Skeletal muscle tissue (tissue), 3 donors: ENCODE measurements at regions not wholly inside any gene's neighbourhood (a gene's known extent, or its start where the extent isn't known, plus 50 kb on each side); places are given as distances from the start of the nearest gene placed in this dataset.

Experiments used
- H3K27ac ChIP-seq: one replicate; pipeline ENCODE4 v1.7.0; 2013; ENCODE audit warnings: mild to moderate bottlenecking, low read depth, low read length, inconsistent platforms
- H3K27me3 ChIP-seq, 3 donors: one replicate each; pipeline ENCODE4 v1.7.0; 2013; ENCODE audit warnings: low read length in 3 of 3; ENCODE audit not compliant: control insufficient read depth in 3 of 3, insufficient read depth in 3 of 3
- H3K36me3 ChIP-seq, 3 donors: one replicate each; pipeline ENCODE4 v1.7.0; 2013; ENCODE audit warnings: low read length in 3 of 3; ENCODE audit not compliant: control insufficient read depth in 3 of 3, insufficient read depth in 3 of 3
- H3K4me1 ChIP-seq, 3 donors: one replicate each; pipeline ENCODE4 v1.7.0; 2013; ENCODE audit warnings: low read length in 3 of 3, mild to moderate bottlenecking in 3 of 3; ENCODE audit not compliant: control insufficient read depth in 3 of 3, insufficient read depth in 3 of 3
- H3K4me3 ChIP-seq, 3 donors: one replicate each; pipeline ENCODE4 v1.7.0; 2013; ENCODE audit warnings: low read length in 3 of 3
- H3K9ac ChIP-seq, 3 donors: one replicate each; pipeline ENCODE4 v1.7.0; 2013; ENCODE audit warnings: low read length in 3 of 3, mild to moderate bottlenecking in 3 of 3, moderate library complexity in 2 of 3, low read depth in 1 of 3
- H3K9me3 ChIP-seq, 3 donors: one replicate each; pipeline ENCODE4 v1.7.0; 2013; ENCODE audit warnings: low read length in 3 of 3; ENCODE audit not compliant: control insufficient read depth in 3 of 3
- donor health status: Osteomylitis.

DNA sequence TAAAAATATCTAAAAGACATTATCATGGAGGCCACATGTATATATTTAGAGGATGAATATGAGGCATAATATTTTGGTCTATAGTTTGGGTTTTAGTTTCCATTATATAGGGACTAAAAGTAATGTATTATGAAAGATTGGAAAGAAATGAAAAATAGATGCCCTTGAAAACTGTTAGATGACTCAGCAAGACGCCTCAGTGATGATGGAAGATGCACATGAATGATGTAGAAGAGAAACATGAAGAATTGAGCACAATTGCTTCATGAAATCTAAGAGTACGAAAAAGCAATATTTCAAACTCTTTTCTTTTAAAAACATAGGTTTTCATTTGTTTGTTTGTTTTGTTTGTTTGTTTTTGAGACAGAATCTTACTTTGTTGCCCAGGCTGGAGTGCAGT, 89.8 kb downstream of the ARL4A start:
- no peak overlapping the region for H3K9ac ChIP-seq
- H3K27ac ChIP-seq: no peak overlapping the region
- H3K9me3 ChIP-seq: no peaks in the 10 kb centered on the region
- no peak overlapping the region for H3K4me3 ChIP-seq
- no peaks in the 10 kb centered on the region for H3K36me3 ChIP-seq
- no peaks in the 10 kb centered on the region for H3K27me3 ChIP-seq
- no peaks in the 10 kb centered on the region for H3K4me1 ChIP-seq

DNA sequence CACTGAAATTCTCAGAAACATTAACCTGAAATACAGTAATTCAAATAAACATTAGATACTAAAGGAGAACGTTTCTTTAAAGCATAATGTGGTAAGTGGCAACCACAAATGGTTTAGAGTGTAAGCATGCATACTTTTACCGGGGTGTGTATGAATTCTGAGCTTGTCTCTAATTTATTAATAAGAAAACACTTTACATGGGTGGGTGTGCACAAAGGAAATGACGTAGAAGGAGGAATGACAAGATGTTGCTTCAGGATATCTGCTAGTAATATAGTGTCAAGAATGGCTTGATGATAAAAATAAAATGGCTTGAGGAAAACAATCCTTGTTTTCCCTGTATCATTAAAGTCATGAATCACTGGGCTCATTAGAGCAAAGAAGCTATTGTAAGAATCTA, 92.5 kb downstream of the ARL4A start:
- H3K27ac ChIP-seq: no peak overlapping the region
- H3K36me3 ChIP-seq: no peaks in the 10 kb centered on the region
- no peak overlapping the region for H3K9ac ChIP-seq
- H3K4me1 ChIP-seq: no peaks in the 10 kb centered on the region
- H3K9me3 ChIP-seq: no peaks in the 10 kb centered on the region
- no peaks in the 10 kb centered on the region for H3K27me3 ChIP-seq
- H3K4me3 ChIP-seq: no peak overlapping the region

DNA sequence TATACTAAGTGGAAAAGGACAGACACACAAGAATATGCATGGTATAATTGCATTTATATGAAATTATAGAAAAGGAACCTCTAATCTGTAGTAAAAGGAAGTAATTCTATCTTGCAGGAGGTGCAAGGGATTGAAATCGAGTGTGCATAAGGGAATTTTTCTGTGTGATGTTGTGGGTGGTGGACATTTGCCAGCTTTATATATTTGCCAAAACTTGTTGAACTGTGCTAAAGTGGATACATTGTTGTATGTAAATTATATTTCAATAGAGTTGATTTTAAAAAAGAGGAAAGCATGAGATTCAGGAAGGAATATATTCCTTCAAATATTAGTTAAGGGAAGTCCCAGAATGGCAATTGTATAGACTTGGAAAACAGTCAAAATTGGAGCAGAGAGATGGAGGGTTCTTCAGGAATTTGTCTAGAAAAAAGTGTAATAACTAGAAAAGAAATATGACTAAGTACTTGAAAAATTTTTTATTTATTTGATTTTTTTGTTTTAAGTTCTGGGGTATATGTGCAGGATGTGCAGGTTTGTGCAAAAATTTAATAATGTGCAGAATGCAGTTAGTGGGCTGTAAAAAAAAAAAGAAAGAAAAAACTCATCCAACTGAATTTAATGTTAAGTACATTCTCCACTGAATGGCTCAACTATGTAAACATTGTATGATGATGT, 96.1 kb downstream of the ARL4A start:
- H3K27ac ChIP-seq: no peak overlapping the region

DNA sequence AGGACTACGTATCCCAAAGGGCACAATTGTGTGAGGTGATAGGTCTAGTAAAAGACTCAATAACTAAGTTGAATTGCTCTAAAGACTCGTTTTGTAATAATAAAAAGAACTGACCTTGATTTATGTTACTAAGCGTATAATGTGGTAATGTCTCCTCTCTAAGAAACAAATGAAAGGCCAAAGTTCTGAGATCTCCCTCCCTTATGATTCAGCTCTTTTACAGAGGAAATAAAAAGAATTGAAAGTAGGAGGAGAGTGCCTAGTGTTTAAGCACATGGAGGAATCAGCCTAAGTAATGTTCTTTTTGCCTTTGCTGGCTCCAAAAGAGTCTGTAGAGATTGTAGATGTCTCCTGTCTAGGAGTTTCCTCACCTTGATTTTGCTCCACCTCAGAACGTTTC, 98.0 kb downstream of the ARL4A start:
- Histone ChIP-seq H3K27ac (no peak overlapping the region), H3K4me1 (no peaks in the 10 kb centered on the region), H3K36me3 (no peaks in the 10 kb centered on the region), H3K4me3 (no peak overlapping the region), H3K9ac (no peak overlapping the region), H3K27me3 (no peaks in the 10 kb centered on the region), H3K9me3 (no peaks in the 10 kb centered on the region)

More for the DNA sequence above, 96.1 kb downstream of the ARL4A start:
- H3K36me3 ChIP-seq: no peaks in the 10 kb centered on the region
- H3K4me3 ChIP-seq: no peak overlapping the region
- H3K9me3 ChIP-seq: no peaks in the 10 kb centered on the region
- no peaks in the 10 kb centered on the region for H3K4me1 ChIP-seq
- no peak overlapping the region for H3K9ac ChIP-seq
- no peaks in the 10 kb centered on the region for H3K27me3 ChIP-seq

GRCh38 chr7:12786494-12786893, 99.1 kb downstream of the ARL4A start:
- no peak overlapping the region for H3K9ac ChIP-seq
- H3K4me3 ChIP-seq: no peak overlapping the region
- no peaks in the 10 kb centered on the region for H3K9me3 ChIP-seq
- no peaks in the 10 kb centered on the region for H3K27me3 ChIP-seq
- H3K27ac ChIP-seq: no peak overlapping the region
- H3K36me3 ChIP-seq: no peaks in the 10 kb centered on the region
- no peaks in the 10 kb centered on the region for H3K4me1 ChIP-seq

DNA sequence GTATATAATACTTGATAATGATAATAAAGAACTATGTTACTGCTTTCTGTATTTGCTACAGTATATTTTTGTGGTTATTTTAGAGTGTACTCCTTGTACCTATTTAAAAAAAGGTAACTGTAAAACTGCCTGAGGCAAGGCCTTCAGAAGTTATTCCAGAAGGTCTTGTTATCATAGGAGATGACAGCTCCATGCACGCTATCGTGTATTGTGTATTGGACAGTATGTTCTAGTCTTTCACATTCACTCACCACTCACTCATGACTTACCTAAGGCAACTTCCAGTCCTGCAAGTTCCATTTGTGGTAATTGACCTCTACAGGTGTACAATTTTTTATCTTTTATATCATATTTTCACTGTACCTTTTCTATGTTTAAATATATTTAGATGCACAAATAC, 100.7 kb downstream of the ARL4A start:
- no peaks in the 10 kb centered on the region for H3K9me3 ChIP-seq
- no peak overlapping the region for H3K4me3 ChIP-seq
- H3K9ac ChIP-seq: no peak overlapping the region
- H3K27me3 ChIP-seq: no peaks in the 10 kb centered on the region
- no peak overlapping the region for H3K27ac ChIP-seq
- H3K36me3 ChIP-seq: no peaks in the 10 kb centered on the region
- H3K4me1 ChIP-seq: no peaks in the 10 kb centered on the region

DNA sequence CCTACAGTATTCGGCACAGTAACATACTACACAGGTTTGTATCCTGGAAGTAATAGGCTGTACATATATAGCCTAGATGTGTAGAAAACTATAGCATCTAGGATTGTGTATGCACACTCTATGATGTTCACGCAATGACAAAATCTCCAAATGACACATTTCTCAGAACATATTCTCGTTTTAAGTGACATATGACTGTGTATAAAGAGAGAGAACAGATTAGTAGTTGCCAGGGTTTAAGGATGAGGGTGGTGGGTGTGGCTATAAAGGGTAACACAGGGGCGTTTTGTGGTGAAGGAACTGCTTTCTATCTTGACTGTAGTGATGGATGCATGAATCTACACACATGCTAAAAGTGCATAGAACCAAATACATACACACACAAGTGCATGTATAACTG, 101.2 kb downstream of the ARL4A start:
- Histone ChIP-seq H3K27ac (no peak overlapping the region), H3K36me3 (no peaks in the 10 kb centered on the region)

DNA sequence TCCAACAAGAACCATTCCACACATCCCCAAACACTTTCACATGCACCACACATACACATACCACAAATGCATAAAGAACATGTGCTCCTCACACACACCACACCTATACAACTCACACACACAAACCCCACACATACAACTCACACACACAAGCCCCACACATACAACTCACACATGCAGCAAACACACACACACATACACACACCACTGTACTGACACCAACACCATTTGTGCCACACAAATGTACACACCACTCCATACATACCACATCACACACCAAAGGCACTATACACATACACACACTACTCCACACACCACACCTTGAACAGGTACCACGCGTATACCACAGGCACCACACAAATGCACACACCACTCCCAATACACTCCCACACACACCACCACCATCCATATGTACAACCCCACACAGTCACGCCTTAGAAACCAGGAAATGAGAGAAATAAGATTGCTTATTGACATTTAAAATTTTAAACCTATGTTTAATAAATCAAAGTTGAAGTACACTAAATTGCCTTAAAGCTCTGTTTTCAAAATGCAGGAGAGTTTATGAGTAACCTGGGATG, 107.4 kb downstream of the ARL4A start:
- Histone ChIP-seq H3K4me3 (no peak overlapping the region), H3K27me3 (no peaks in the 10 kb centered on the region), H3K9ac (no peak overlapping the region), H3K9me3 (no peaks in the 10 kb centered on the region), H3K36me3 (no peaks in the 10 kb centered on the region), H3K4me1 (no peaks in the 10 kb centered on the region), H3K27ac (no peak overlapping the region)

More for the DNA sequence above, 101.2 kb downstream of the ARL4A start:
- Histone ChIP-seq H3K4me1 (no peaks in the 10 kb centered on the region), H3K4me3 (no peak overlapping the region), H3K9ac (no peak overlapping the region), H3K27me3 (no peaks in the 10 kb centered on the region), H3K9me3 (no peaks in the 10 kb centered on the region)

- Histone ChIP-seq H3K4me3 (no peak overlapping the region), H3K4me1 (no peaks in the 10 kb centered on the region), H3K36me3 (no peaks in the 10 kb centered on the region), H3K9me3 (no peaks in the 10 kb centered on the region), H3K9ac (no peak overlapping the region), H3K27me3 (no peaks in the 10 kb centered on the region), H3K27ac (no peak overlapping the region)
Measured at GRCh38 chr7:12796397-12797127, 109.1 kb downstream of the ARL4A start.

- no peak overlapping the region for H3K9ac ChIP-seq
- H3K36me3 ChIP-seq: no peaks in the 10 kb centered on the region
- peaks cover 0 to 2% (median 0%) of the 10 kb centered on the region in 3 donors for H3K4me1 ChIP-seq
- no peaks in the 10 kb centered on the region for H3K27me3 ChIP-seq
- no peak overlapping the region for H3K27ac ChIP-seq
- H3K4me3 ChIP-seq: no peak overlapping the region
- no peaks in the 10 kb centered on the region for H3K9me3 ChIP-seq
Measured at GRCh38 chr7:12800486-12800885, 113.1 kb downstream of the ARL4A start.
